Activated CD8-positive, alpha-beta T cell treated with anti-CD3 and anti-CD28 coated beads, Interleukin-2, amount 10 ng/mL, durations not matched to agents 7 days and 5 days (primary cell): ENCODE measurements at regions not wholly inside any gene's neighbourhood (a gene's known extent, or its start where the extent isn't known, plus 50 kb on each side); places are given as distances from the start of the nearest gene placed in this dataset.

ENCODE experiments used
- ATAC-seq: fragments of 150-1000 bp; cut with Tn5 transposase; one replicate; pipeline ENCODE4 v1.10.0; 2021; ENCODE audit warnings: moderate library complexity
- CTCF ChIA-PET: fragments of 350-600 bp; sonication (Branson Sonifier 250); formaldehyde crosslinking; loops from one replicate; lab custom pipeline; 2021; ENCODE audit warnings: antibody characterized with exemption; lab: Charles Lee
- POLR2A ChIA-PET: fragments of 350-600 bp; sonication (Branson Sonifier 250); formaldehyde crosslinking; loops from one replicate; lab custom pipeline; 2021; ENCODE audit warnings: antibody characterized with exemption; lab: Charles Lee
- DNase-seq: peaks from one replicate; pipeline ENCODE4 v3.0.0-alpha.2; 2020
- H3K27ac Mint-ChIP-seq: one replicate; pipeline ENCODE4 v1.8.0; 2021; ENCODE audit warnings: mild to moderate bottlenecking, mixed read lengths
- H3K27me3 Mint-ChIP-seq: one replicate; pipeline ENCODE4 v1.8.0; 2021; ENCODE audit warnings: low read depth, mixed read lengths
- H3K36me3 Mint-ChIP-seq: one replicate; pipeline ENCODE4 v1.8.0; 2021; ENCODE audit warnings: low read depth, mixed read lengths
- H3K4me1 Mint-ChIP-seq: one replicate; pipeline ENCODE4 v1.8.0; 2021; ENCODE audit warnings: low read depth, mixed read lengths
- H3K4me3 Mint-ChIP-seq: one replicate; pipeline ENCODE4 v1.8.0; 2021; ENCODE audit warnings: mild to moderate bottlenecking, mixed read lengths
- H3K9me3 Mint-ChIP-seq: one replicate; pipeline ENCODE4 v1.8.0; 2022; ENCODE audit warnings: mixed read lengths; ENCODE audit not compliant: insufficient read depth

DNA sequence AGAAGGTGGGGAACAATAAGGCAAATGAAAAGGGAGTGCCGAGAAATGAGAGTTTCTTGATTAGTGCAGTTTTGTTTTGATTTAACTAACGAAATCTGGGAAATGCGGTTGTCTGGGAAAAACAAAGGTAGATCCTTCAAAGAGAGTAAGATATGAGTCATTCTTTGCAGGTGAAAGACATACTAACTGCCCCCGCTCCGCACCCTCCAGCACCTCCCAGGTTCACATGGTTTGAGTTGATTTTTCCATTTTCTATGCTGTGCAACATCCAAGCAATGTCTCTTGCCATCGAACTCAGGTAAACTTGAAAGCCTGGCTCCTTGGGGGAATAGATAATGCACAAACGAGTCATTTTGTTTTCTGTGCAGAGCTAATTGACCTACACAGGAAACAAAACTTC is 84.1 kb upstream of the KLF12 start:
- POLR2A ChIA-PET: no interaction called here
- Mint-ChIP-seq H3K27ac (no peak overlapping the region), H3K9me3 (peaks cover 9% of the 10 kb centered on the region), H3K36me3 (no peaks in the 10 kb centered on the region), H3K27me3 (peaks cover 4% of the 10 kb centered on the region), H3K4me3 (no peak overlapping the region), H3K4me1 (peaks cover 5% of the 10 kb centered on the region)
- DNase-seq: no peak
- ATAC-seq: no peak
- CTCF ChIA-PET: interaction anchor here (1.3 kb wide), 1 partner anchor 69 kb away, joined by 7 read pairs; no protein-coding TSS in a partner anchor

- Mint-ChIP-seq H3K9me3 (peaks cover 9% of the 10 kb centered on the region), H3K36me3 (no peaks in the 10 kb centered on the region), H3K4me1 (peaks cover 5% of the 10 kb centered on the region), H3K27ac (no peak overlapping the region), H3K27me3 (peaks cover 4% of the 10 kb centered on the region), H3K4me3 (no peak overlapping the region)
- ATAC-seq (no peak), DNase-seq (no peak)
- CTCF ChIA-PET: interaction anchor here (1.3 kb wide), 1 partner anchor 69 kb away, joined by 7 read pairs; no protein-coding TSS in a partner anchor
- POLR2A ChIA-PET: no interaction called here
These were observed 83.6 kb upstream of the KLF12 start for GRCh38 chr13:74217811-74218210.

DNA sequence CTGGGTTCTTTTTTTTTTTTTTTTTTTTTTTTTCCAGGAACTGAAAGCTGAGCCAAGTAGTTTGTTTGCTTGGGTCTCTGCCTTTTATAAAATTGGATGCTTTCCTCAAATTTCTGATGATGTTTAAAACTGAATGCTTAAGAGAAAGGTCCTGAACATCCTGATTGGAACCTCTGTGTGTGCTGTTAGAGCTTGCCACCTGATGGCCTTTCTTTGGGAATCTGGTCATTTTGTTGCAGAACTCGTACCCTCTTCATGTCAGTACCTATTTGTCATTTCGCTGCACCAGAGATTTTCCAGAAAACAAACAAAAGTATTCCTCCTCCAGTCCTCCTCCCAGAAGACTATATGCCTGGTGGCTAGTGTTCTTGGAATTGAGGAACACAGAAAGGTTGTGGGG is 81.2 kb upstream of the KLF12 start:
- ATAC-seq (no peak), DNase-seq (no peak)
- ChIA-PET CTCF (no interaction called here), POLR2A (no interaction called here)
- Mint-ChIP-seq H3K27ac (no peak overlapping the region), H3K9me3 (peaks cover 5% of the 10 kb centered on the region), H3K4me1 (peaks cover 5% of the 10 kb centered on the region), H3K36me3 (no peaks in the 10 kb centered on the region), H3K27me3 (peaks cover 4% of the 10 kb centered on the region), H3K4me3 (no peak overlapping the region)

GRCh38 chr13:74214321-74214720 is 80.1 kb upstream of the KLF12 start:
- no peak overlapping the region for H3K27ac Mint-ChIP-seq
- peaks cover 4% of the 10 kb centered on the region for H3K27me3 Mint-ChIP-seq
- peaks cover 5% of the 10 kb centered on the region for H3K4me1 Mint-ChIP-seq
- no peak for ATAC-seq
- POLR2A ChIA-PET: no interaction called here
- DNase-seq: no peak
- CTCF ChIA-PET: no interaction called here
- H3K9me3 Mint-ChIP-seq: peaks cover 5% of the 10 kb centered on the region
- no peak overlapping the region for H3K4me3 Mint-ChIP-seq
- no peaks in the 10 kb centered on the region for H3K36me3 Mint-ChIP-seq

GRCh38 chr13:74210693-74211393 is 76.6 kb upstream of the KLF12 start:
- POLR2A ChIA-PET: no interaction called here
- DNase-seq: no peak
- Mint-ChIP-seq H3K36me3 (no peaks in the 10 kb centered on the region), H3K4me1 (peaks cover 5% of the 10 kb centered on the region), H3K9me3 (peaks cover 5% of the 10 kb centered on the region), H3K4me3 (no peak overlapping the region), H3K27me3 (peaks cover 3% of the 10 kb centered on the region), H3K27ac (no peak overlapping the region)
- ATAC-seq: no peak
- CTCF ChIA-PET: interaction anchor here (1.1 to 1.5 kb wide), 2 partner anchors 10 to 78 kb away, joined by 3 to 4 read pairs; no protein-coding TSS in a partner anchor

DNA sequence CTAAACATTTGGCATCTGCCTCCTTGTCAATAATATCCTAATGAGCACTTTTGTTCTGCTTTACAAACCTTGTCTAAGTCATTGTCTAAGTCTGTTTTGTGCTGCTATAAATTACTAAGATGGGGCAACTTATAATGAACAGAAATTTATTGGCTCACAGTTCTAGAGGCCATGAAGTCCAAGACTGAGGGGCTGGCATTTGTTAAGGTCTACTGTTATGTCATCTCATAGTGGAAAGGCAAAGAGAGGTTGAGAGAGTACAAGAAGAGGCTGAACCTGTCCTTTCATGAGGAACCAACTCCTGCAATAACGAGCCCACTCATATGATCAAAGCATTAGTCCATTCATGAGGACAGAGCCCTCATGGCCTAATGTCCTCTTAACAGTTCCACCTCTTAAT is 72.7 kb upstream of the KLF12 start:
- Mint-ChIP-seq H3K27me3 (no peaks in the 10 kb centered on the region), H3K4me1 (no peaks in the 10 kb centered on the region), H3K4me3 (no peak overlapping the region), H3K36me3 (no peaks in the 10 kb centered on the region), H3K9me3 (no peaks in the 10 kb centered on the region), H3K27ac (no peak overlapping the region)
- no peak for ATAC-seq
- ChIA-PET CTCF (interaction anchor here (1.0 kb wide), 1 partner anchor 52 kb away, joined by 3 read pairs; no protein-coding TSS in a partner anchor), POLR2A (no interaction called here)
- no peak for DNase-seq

GRCh38 chr13:74206061-74206561 is 71.9 kb upstream of the KLF12 start:
- H3K9me3 Mint-ChIP-seq: no peaks in the 10 kb centered on the region
- peaks cover 2% of the 10 kb centered on the region for H3K27me3 Mint-ChIP-seq
- ChIA-PET CTCF (no interaction called here), POLR2A (no interaction called here)
- H3K36me3 Mint-ChIP-seq: no peaks in the 10 kb centered on the region
- no peak overlapping the region for H3K4me3 Mint-ChIP-seq
- no peak overlapping the region for H3K27ac Mint-ChIP-seq
- no peak for DNase-seq
- no peak for ATAC-seq
- H3K4me1 Mint-ChIP-seq: no peaks in the 10 kb centered on the region

DNA sequence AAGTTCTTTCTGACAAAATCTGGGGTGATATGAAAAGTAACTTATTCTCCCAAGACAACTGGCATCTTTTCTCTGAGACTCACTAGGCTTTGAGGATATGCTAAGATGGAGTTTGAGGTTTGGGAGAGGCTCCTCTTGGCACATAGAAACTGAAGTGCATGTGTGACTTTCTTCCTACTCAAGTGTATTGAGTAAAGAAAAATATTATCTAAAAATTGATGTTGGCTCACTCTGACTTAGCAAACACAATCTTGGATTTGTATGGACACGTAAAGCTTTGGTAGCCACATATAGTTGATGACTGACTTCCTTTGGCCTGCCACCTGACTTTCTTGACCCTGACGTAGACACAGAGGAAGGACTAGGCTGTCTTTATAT is 71.1 kb upstream of the KLF12 start:
- no peak for ATAC-seq
- Mint-ChIP-seq H3K4me1 (no peaks in the 10 kb centered on the region), H3K9me3 (no peaks in the 10 kb centered on the region), H3K27me3 (peaks cover 3% of the 10 kb centered on the region), H3K4me3 (no peak overlapping the region), H3K27ac (no peak overlapping the region), H3K36me3 (no peaks in the 10 kb centered on the region)
- CTCF ChIA-PET: no interaction called here
- POLR2A ChIA-PET: no interaction called here
- no peak for DNase-seq

GRCh38 chr13:74204602-74205312 is 70.6 kb upstream of the KLF12 start:
- H3K9me3 Mint-ChIP-seq: no peaks in the 10 kb centered on the region
- H3K4me3 Mint-ChIP-seq: no peak overlapping the region
- ChIA-PET CTCF (no interaction called here), POLR2A (no interaction called here)
- no peaks in the 10 kb centered on the region for H3K36me3 Mint-ChIP-seq
- no peak for ATAC-seq
- DNase-seq: no peak
- peaks cover 5% of the 10 kb centered on the region for H3K27me3 Mint-ChIP-seq
- no peaks in the 10 kb centered on the region for H3K4me1 Mint-ChIP-seq
- no peak overlapping the region for H3K27ac Mint-ChIP-seq

DNA sequence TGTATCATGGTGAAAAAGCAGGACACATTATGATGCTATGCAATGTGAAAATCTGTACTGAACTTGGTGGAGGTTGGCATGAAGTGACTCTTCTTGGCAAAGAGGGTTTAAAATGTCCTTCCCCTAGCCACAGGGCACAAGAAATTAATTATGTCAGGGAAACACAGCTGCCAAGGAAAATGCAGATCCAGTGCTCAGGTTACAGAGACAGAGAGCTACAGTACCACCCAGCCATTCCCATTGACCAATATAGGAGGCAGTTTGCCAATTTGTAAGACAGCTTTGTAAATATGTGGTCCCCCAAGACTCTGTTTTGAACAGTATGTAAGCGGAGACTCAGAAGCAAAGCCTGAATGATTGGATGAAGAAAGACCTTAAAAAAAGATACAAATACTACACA is 69.4 kb upstream of the KLF12 start:
- H3K4me3 Mint-ChIP-seq: no peak overlapping the region
- no peak overlapping the region for H3K27ac Mint-ChIP-seq
- no peaks in the 10 kb centered on the region for H3K9me3 Mint-ChIP-seq
- H3K27me3 Mint-ChIP-seq: peaks cover 5% of the 10 kb centered on the region
- DNase-seq (no peak), ATAC-seq (no peak)
- POLR2A ChIA-PET: no interaction called here
- H3K36me3 Mint-ChIP-seq: no peaks in the 10 kb centered on the region
- H3K4me1 Mint-ChIP-seq: no peaks in the 10 kb centered on the region
- CTCF ChIA-PET: no interaction called here

DNA sequence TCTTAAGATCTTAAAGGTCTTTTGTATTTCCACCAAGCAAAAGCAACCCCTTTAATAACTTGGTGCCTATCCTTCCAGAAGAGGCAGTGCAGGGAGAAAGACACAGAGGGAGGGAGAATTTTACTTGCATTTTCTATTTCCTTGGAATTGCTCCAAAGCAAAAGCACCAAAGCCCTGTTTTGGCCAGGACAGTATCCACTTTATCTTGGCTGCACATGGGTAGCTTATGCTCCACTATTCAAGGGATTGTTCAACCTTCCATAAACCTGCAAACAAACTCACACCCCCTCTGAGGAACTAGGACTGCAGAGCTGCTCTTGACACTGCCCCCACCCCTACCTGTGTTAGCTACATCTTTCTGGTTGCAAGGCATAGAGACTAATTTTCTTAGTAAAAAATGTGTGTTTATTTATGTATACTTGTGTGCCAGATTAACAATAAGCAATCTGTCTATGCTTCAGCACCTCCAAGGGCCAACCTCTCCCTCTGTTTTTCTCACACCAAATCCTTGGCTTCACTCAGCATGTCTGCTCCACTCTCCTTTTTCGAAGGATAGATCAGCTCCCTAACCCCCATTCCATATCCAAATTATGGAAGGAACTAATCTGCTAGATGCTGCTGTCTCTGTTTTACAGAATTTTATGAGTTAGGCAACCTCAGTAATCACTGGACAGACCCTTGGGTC is 68.1 kb upstream of the KLF12 start:
- CTCF ChIA-PET: interaction anchor here (0.9 to 1.2 kb wide), 2 partner anchors 11 kb away, joined by 3 read pairs; no protein-coding TSS in a partner anchor
- ATAC-seq: no peak
- H3K4me1 Mint-ChIP-seq: no peaks in the 10 kb centered on the region
- H3K27me3 Mint-ChIP-seq: peaks cover 5% of the 10 kb centered on the region
- POLR2A ChIA-PET: interaction anchor here (0.5 kb wide), 1 partner anchor 437 kb away, joined by 5 read pairs; no protein-coding TSS in a partner anchor
- H3K36me3 Mint-ChIP-seq: no peaks in the 10 kb centered on the region
- H3K27ac Mint-ChIP-seq: no peak overlapping the region
- DNase-seq: no peak
- no peaks in the 10 kb centered on the region for H3K9me3 Mint-ChIP-seq
- no peak overlapping the region for H3K4me3 Mint-ChIP-seq
